BJ (cell line): ENCODE measurements at regions not wholly inside any gene's neighbourhood (a gene's known extent, or its start where the extent isn't known, plus 50 kb on each side); places are given as distances from the start of the nearest gene placed in this dataset.

Source experiments
- CTCF ChIA-PET: fragments of 350-600 bp; formaldehyde crosslinking; extraction: SDS; loops from one replicate; lab custom pipeline; 2021; ENCODE audit warnings: antibody characterized with exemption, inconsistent platforms; lab: Yijun Ruan, JAX
- POLR2A ChIA-PET: fragments of 300-600 bp; sonication (Branson Sonifier 250); formaldehyde crosslinking; extraction: SDS; loops from one replicate; lab custom pipeline; 2021; ENCODE audit warnings: antibody characterized with exemption; lab: Charles Lee
- DNase-seq: peaks from one replicate; pipeline ENCODE4 v3.0.0-alpha.2; 2011; ENCODE audit warnings: low read depth
- H3K27me3 ChIP-seq: 2 replicates; pipeline ENCODE4 v1.6.0; 2011; ENCODE audit warnings: low read length; ENCODE audit not compliant: control insufficient read depth, insufficient read depth
- H3K36me3 ChIP-seq: 2 replicates; pipeline ENCODE4 v1.5.1; 2011; ENCODE audit warnings: low read length; ENCODE audit not compliant: control insufficient read depth, insufficient read depth
- H3K4me3 ChIP-seq: 2 replicates; pipeline ENCODE4 v1.5.1; 2011; ENCODE audit warnings: low read depth, mild to moderate bottlenecking, control low read depth, low read length
- CTCF ChIP-seq: IDR thresholded peaks from 2 replicates; pipeline ENCODE4 v1.5.1; 2011; ENCODE audit warnings: low read depth, mild to moderate bottlenecking, control low read depth, inconsistent platforms, low read length, moderate library complexity; ENCODE audit not compliant: insufficient read depth

- DNase-seq = no peak
These were observed 116.7 kb downstream of the FASLG start for GRCh38 chr1:172775606-172776005.

GRCh38 chr1:172776071-172776470, 117.2 kb downstream of the FASLG start:
- ChIA-PET POLR2A (no interaction called here), CTCF (interaction anchor here (0.8 to 1.6 kb wide), 3 partner anchors 9 to 33 kb away, joined by 3 to 5 read pairs (median 3); no protein-coding TSS in a partner anchor)
- H3K27me3 ChIP-seq = no peaks in the 10 kb centered on the region
- no peak for TF ChIP-seq CTCF
- no peak for DNase-seq
- H3K36me3 ChIP-seq = no peaks in the 10 kb centered on the region
- no peak overlapping the region for H3K4me3 ChIP-seq

More at GRCh38 chr1:172775606-172776005, 116.7 kb downstream of the FASLG start:
- CTCF ChIA-PET = interaction anchor here (1.1 to 1.6 kb wide), 2 partner anchors 8 to 33 kb away, joined by 3 to 5 read pairs; no protein-coding TSS in a partner anchor
- TF ChIP-seq CTCF = no peak
- H3K4me3 ChIP-seq = no peak overlapping the region
- POLR2A ChIA-PET = no interaction called here
- no peaks in the 10 kb centered on the region for H3K27me3 ChIP-seq
- no peaks in the 10 kb centered on the region for H3K36me3 ChIP-seq

- no peaks in the 10 kb centered on the region for H3K36me3 ChIP-seq
- ChIA-PET CTCF (interaction anchor here (1.8 kb wide), 1 partner anchor 426 kb away, joined by 5 read pairs; no protein-coding TSS in a partner anchor), POLR2A (interaction anchor here (0.6 kb wide), 1 partner anchor 705 kb away, joined by 3 read pairs; no protein-coding TSS in a partner anchor)
- no peaks in the 10 kb centered on the region for H3K27me3 ChIP-seq
- DNase-seq = no peak
- no peak overlapping the region for H3K4me3 ChIP-seq
- TF ChIP-seq CTCF = no peak
These were observed 118.9 kb downstream of the FASLG start for GRCh38 chr1:172777767-172778166.

GRCh38 chr1:172778456-172779455, 119.9 kb downstream of the FASLG start:
- Histone ChIP-seq H3K36me3 (no peaks in the 10 kb centered on the region), H3K27me3 (no peaks in the 10 kb centered on the region), H3K4me3 (no peak overlapping the region)
- ChIA-PET CTCF (interaction anchor here (0.8 to 1.8 kb wide), 6 partner anchors 12 to 425 kb away, joined by 3 to 5 read pairs (median 4); no protein-coding TSS in a partner anchor), POLR2A (interaction anchor here (0.6 kb wide), 1 partner anchor 704 kb away, joined by 3 read pairs; no protein-coding TSS in a partner anchor)
- DNase-seq = no peak
- no peak for TF ChIP-seq CTCF

- no peak overlapping the region for H3K4me3 ChIP-seq
- no peaks in the 10 kb centered on the region for H3K36me3 ChIP-seq
- no peak for TF ChIP-seq CTCF
- ChIA-PET CTCF (interaction anchor here (0.8 to 1.8 kb wide), 5 partner anchors 11 to 424 kb away, joined by 3 to 5 read pairs (median 4); no protein-coding TSS in a partner anchor), POLR2A (no interaction called here)
- peak; percentile 19 for DNase-seq
- no peaks in the 10 kb centered on the region for H3K27me3 ChIP-seq
These were observed 120.6 kb downstream of the FASLG start for GRCh38 chr1:172779491-172779890.
